ENCODE measurements at regions not wholly inside any gene's neighbourhood (a gene's known extent, or its start where the extent isn't known, plus 50 kb on each side); places are given as distances from the start of the nearest gene placed in this dataset.

DNA sequence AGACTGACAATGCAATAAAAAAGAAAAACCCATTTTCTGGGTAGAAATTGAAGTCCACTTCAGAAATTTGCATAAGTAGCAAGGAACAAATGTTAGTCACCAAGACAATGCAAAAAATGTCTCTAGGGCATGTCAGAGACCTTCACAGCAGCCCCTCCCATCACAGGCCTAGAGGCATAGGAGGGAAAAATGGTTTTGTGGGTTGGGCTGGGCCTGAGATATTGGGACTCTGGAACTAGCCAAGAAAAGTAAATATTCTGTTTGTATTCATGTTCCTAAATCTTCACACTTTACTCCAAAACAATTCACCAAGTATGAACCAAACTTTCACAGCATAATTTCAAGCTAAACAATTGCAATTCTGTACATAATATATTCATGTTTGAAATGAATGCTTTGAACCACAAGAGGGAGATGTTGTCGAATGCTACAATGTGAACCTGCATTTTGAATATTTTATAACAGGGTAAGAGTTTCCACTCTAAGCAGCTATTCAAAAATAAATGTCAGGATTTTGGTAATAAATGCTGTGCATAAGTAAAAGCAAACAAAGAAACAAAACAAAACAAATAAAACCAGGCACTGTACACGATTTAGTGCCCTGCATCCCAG, 429.2 kb downstream of the OTOL1 start:
- TF ChIP-seq, protein P1, sequence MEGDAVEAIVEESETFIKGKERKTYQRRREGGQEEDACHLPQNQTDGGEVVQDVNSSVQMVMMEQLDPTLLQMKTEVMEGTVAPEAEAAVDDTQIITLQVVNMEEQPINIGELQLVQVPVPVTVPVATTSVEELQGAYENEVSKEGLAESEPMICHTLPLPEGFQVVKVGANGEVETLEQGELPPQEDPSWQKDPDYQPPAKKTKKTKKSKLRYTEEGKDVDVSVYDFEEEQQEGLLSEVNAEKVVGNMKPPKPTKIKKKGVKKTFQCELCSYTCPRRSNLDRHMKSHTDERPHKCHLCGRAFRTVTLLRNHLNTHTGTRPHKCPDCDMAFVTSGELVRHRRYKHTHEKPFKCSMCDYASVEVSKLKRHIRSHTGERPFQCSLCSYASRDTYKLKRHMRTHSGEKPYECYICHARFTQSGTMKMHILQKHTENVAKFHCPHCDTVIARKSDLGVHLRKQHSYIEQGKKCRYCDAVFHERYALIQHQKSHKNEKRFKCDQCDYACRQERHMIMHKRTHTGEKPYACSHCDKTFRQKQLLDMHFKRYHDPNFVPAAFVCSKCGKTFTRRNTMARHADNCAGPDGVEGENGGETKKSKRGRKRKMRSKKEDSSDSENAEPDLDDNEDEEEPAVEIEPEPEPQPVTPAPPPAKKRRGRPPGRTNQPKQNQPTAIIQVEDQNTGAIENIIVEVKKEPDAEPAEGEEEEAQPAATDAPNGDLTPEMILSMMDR (conservative IDR thresholded peaks at IDR 0.05; ENCODE audit: low read depth, low read length): peak; percentile 59
- no peak for TF ChIP-seq EZH2 (IDR thresholded peaks at IDR 0.05; ENCODE audit: low read length, unreplicated experiment)
- no peak for TF ChIP-seq EZH2phosphoT487 (IDR thresholded peaks at IDR 0.05; ENCODE audit: borderline replicate concordance, low read length)
